Retina (tissue), 1 donor: ENCODE measurements at regions not wholly inside any gene's neighbourhood (a gene's known extent, or its start where the extent isn't known, plus 50 kb on each side); places are given as distances from the start of the nearest gene placed in this dataset.
"Not testable (repeated sequence)": the region's sequence is repeated elsewhere in the genome, so short reads cannot be mapped to it uniquely, and the experiment has no call there.

Source experiments
- DNase-seq: peaks from one replicate; pipeline ENCODE4 v3.0.0-alpha.2; 2016

GRCh38 chr6:126673749-126674148 is 333.8 kb downstream of the CENPW start:
- not testable (repeated sequence) for DNase-seq

DNA sequence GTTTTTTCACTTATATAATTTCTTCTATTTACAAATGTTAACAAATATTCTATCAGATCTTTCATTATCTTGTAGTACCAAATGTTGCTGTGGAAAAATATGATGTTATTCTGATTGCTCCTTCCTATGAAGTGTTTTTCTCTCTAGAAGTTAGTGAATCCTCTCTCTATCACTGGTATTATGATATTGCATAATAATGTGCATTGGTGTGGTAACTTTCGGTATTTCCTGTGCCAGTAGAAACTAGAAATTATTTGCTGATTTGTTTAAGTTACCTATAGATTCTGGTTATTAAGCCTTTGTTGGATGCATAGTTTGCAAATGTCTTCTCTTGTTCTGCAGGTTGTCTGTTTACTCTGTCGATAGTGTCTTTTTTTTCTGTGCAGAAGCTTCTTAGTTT is 342.5 kb downstream of the CENPW start:
- DNase-seq = no peak

- no peak for DNase-seq
These were observed 345.3 kb downstream of the CENPW start for GRCh38 chr6:126685182-126685581.

- no peak for DNase-seq
These were observed 357.2 kb downstream of the CENPW start for GRCh38 chr6:126696921-126697693.

DNA sequence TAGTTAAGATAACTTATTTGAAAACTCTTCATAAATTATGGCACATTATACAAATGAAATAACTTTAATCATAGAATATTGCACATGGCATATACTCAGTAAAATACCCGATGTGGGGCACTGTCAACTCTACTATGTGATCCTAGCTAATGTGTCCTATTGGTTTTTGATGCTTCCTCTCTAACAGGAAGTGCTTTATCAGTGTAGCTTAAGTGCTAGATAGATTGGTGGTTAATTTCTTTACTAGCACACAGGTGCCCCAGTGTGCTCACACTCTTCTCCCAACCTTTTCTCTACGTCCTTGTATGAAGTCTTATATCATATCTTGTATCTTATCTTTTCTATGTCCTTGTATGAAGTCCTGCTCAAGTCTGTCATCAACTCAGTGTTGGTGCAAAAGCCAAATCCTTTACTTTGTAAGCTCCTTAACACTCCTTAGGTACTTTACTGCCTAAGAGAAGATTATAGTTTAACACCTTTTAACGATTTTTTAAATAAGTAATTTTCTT is 358.9 kb downstream of the CENPW start:
- DNase-seq = no peak

- no peak for DNase-seq
These were observed 362.0 kb downstream of the CENPW start for GRCh38 chr6:126701676-126702560.

DNA sequence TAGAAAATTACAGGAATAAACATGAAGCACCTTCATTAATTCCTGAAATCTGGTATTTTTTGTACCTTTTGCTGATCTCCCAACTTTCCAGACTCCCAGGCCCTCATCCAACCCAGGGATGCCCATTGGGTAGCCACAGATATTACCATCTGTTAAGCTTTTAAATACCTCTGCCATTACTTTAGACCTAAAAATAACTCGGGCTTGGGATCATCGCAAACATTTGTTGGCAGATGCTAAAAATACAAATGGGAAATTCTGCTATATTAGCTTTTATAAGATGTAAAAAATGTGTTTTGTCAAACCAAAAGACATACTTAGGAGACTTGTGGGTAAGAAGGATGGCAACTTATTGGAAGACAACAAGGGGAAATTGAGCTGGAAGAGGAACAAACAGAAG is 376.1 kb downstream of the CENPW start:
- no peak for DNase-seq

GRCh38 chr6:126716826-126717509 is 377.1 kb downstream of the CENPW start:
- no peak for DNase-seq

DNA sequence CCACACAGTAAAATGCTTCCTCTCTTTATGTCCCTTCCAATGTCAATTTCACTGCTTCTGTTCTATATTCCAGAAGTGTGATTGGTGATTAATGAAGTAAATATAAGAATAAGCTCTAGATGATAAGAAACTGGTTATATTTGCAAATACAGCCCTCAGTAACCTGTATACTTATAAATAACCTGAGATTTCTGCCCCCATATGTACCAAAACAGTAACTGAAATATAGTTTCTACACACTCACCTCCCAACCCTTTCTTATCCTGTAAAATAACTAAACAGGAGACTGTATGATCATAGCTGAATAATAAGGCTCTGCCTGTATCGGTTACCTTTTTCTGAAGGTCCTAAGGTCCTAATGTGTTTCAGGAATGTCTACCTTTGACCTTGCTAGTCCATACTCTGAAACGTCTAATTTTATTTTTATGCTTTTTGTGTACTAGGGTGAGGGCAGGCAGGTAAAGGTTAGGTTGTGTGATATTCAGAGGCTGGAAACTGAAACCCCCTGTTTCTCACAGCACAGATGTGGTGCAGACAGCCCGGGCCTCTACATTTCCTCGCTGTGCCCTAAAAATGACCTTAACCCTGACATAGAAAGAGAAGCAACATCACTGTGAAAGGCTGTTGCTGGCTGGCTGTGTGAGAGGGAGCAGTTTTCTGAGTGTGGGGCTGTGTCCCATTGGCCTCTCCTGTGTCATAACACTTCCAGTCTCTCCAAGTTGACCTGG is 378.8 kb downstream of the CENPW start:
- DNase-seq = no peak

- DNase-seq = no peak
These were observed 380.4 kb downstream of the CENPW start for GRCh38 chr6:126720304-126720703.

- no peak for DNase-seq
These were observed 381.8 kb downstream of the CENPW start for GRCh38 chr6:126721581-126722160.

- no peak for DNase-seq
These were observed 382.5 kb downstream of the CENPW start for GRCh38 chr6:126722411-126722810.

DNA sequence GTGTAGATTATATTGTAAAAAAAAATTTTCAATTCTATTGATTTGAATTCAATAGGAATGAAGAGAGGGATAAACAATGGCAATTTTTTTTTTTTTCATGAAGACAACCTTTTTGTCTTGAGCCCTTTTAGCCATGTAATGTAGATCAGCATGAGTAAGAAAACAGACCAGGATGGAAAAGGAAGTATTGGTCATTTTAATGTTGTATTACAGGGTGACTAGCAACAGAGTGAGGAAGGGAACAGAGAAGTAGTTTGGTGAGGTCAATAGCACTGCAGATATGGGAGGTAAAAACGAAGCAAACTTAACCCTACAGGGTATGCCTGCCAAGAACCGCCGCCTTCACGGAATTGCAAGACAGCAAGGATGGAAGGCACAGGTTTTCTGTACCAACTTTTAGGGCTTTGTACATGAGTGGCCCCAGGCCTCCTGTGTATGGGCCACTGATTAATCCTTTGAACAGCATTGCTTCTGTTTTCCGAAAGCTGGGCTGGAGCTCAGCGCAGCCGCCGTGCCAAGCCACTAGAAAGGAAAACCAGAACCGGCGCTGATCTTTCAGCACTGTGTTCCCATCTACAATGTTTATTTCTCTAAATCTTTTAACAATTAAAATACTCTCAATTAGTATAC is 383.7 kb downstream of the CENPW start:
- DNase-seq = no peak

DNA sequence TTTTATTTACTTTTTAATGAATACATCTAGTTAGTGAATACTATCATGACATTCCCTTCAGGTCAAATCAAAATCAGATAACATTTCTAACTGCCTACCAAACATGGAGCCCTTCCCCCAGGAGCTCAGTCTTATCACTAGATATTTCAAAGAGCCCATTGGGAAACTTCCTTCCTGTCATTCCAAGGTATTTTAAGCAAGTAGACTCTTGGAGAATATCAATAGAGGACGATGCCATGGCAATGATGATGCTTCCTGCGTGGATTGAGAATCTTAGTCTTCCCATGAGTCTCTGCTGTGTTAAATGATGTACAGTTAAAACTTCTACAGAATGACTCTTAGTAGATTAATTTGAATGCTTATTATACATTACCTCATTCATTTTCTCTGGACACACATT is 384.9 kb downstream of the CENPW start:
- no peak for DNase-seq

DNA sequence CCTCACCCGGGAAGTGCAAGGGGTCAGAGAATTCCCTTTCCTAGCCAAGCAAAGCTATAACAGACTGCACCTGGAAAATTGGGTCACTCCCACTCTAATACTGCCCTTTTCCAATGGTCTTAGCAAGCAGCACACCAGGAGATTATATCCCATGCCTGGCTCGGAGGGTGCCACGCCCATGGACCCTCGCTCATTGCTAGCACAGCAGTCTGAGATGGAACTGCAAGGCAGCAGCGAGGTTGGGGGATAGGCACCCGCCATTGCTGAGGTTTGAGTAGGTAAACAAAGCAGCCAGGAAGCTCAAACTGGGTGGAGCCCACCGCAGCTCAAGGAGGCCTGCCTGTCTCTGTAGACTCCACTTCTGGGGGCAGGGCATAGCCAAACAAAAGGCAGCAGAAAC is 386.5 kb downstream of the CENPW start:
- DNase-seq = not testable (repeated sequence)

GRCh38 chr6:126738146-126738545 is 380.3 kb upstream of the RSPO3 start:
- DNase-seq = no peak

DNA sequence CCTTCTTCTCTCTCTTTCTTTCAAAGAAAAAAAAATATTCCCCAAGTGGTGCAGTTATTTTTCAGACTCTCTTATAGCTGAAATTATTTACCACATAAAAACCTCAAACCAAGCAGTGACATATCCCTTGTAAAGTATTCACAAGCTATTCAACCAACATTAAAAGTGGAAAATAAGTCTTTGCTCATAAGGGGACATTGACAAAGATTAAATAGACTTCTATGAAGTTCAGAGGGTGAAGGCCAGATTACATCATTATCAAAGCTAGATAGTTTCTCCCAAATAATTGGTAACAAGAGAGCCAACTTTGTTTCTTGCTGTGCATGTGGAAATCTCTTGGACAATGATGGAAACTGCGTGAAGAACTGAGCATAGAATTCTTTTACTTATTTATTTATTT is 379.8 kb upstream of the RSPO3 start:
- no peak for DNase-seq

- DNase-seq = no peak
These were observed 375.4 kb upstream of the RSPO3 start for GRCh38 chr6:126743076-126743475.

GRCh38 chr6:126747728-126748540 is 370.5 kb upstream of the RSPO3 start:
- DNase-seq = no peak

DNA sequence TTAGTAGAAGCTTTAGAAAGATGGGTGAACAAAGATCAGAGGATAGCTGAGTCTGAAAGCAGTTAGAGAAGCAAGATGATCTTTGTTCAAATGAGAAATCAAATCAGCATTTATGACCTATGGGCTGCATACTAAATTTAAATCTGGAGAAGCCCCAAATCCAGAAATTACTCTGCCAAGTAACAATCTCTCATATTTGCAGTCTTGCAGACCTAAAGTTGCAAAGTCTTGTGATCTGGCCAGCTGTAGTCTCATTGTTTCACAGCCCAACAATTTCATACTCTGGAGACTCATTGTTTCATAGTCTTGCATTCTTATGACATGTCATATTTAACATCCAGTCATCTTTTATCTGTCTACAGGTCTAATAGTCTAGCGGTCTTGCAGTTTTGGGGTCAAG is 364.9 kb upstream of the RSPO3 start:
- no peak for DNase-seq

DNA sequence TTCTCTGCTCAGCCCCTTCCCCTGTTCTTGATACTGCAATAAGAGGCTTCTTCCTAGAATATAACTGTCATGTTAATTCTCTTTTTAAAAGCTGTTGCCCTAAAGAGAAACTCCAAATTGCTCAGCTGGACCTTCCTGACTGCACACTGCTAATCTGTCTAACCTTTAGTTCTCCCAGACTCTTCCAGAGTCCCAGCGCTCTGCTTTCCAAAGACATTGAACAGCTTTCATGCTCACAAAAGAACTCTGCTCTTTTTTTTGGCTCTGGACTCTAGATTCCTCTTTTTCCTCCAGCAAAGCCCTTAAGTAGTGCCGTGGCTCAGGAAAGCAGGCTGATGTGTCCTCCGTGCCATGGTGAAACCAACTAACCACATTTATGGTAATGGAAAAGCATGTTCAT is 356.6 kb upstream of the RSPO3 start:
- DNase-seq = no peak
